ENCODE measurements at regions not wholly inside any gene's neighbourhood (a gene's known extent, or its start where the extent isn't known, plus 50 kb on each side); places are given as distances from the start of the nearest gene placed in this dataset.

- TF ChIP-seq, protein P1, sequence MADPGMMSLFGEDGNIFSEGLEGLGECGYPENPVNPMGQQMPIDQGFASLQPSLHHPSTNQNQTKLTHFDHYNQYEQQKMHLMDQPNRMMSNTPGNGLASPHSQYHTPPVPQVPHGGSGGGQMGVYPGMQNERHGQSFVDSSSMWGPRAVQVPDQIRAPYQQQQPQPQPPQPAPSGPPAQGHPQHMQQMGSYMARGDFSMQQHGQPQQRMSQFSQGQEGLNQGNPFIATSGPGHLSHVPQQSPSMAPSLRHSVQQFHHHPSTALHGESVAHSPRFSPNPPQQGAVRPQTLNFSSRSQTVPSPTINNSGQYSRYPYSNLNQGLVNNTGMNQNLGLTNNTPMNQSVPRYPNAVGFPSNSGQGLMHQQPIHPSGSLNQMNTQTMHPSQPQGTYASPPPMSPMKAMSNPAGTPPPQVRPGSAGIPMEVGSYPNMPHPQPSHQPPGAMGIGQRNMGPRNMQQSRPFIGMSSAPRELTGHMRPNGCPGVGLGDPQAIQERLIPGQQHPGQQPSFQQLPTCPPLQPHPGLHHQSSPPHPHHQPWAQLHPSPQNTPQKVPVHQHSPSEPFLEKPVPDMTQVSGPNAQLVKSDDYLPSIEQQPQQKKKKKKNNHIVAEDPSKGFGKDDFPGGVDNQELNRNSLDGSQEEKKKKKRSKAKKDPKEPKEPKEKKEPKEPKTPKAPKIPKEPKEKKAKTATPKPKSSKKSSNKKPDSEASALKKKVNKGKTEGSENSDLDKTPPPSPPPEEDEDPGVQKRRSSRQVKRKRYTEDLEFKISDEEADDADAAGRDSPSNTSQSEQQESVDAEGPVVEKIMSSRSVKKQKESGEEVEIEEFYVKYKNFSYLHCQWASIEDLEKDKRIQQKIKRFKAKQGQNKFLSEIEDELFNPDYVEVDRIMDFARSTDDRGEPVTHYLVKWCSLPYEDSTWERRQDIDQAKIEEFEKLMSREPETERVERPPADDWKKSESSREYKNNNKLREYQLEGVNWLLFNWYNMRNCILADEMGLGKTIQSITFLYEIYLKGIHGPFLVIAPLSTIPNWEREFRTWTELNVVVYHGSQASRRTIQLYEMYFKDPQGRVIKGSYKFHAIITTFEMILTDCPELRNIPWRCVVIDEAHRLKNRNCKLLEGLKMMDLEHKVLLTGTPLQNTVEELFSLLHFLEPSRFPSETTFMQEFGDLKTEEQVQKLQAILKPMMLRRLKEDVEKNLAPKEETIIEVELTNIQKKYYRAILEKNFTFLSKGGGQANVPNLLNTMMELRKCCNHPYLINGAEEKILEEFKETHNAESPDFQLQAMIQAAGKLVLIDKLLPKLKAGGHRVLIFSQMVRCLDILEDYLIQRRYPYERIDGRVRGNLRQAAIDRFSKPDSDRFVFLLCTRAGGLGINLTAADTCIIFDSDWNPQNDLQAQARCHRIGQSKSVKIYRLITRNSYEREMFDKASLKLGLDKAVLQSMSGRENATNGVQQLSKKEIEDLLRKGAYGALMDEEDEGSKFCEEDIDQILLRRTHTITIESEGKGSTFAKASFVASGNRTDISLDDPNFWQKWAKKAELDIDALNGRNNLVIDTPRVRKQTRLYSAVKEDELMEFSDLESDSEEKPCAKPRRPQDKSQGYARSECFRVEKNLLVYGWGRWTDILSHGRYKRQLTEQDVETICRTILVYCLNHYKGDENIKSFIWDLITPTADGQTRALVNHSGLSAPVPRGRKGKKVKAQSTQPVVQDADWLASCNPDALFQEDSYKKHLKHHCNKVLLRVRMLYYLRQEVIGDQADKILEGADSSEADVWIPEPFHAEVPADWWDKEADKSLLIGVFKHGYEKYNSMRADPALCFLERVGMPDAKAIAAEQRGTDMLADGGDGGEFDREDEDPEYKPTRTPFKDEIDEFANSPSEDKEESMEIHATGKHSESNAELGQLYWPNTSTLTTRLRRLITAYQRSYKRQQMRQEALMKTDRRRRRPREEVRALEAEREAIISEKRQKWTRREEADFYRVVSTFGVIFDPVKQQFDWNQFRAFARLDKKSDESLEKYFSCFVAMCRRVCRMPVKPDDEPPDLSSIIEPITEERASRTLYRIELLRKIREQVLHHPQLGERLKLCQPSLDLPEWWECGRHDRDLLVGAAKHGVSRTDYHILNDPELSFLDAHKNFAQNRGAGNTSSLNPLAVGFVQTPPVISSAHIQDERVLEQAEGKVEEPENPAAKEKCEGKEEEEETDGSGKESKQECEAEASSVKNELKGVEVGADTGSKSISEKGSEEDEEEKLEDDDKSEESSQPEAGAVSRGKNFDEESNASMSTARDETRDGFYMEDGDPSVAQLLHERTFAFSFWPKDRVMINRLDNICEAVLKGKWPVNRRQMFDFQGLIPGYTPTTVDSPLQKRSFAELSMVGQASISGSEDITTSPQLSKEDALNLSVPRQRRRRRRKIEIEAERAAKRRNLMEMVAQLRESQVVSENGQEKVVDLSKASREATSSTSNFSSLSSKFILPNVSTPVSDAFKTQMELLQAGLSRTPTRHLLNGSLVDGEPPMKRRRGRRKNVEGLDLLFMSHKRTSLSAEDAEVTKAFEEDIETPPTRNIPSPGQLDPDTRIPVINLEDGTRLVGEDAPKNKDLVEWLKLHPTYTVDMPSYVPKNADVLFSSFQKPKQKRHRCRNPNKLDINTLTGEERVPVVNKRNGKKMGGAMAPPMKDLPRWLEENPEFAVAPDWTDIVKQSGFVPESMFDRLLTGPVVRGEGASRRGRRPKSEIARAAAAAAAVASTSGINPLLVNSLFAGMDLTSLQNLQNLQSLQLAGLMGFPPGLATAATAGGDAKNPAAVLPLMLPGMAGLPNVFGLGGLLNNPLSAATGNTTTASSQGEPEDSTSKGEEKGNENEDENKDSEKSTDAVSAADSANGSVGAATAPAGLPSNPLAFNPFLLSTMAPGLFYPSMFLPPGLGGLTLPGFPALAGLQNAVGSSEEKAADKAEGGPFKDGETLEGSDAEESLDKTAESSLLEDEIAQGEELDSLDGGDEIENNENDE (IDR thresholded peaks at IDR 0.05; ENCODE audit: insufficient replicate concordance, low read length): no peak
- TF ChIP-seq RXRA (IDR thresholded peaks at IDR 0.05; ENCODE audit: insufficient read depth, low read depth, low read length) (no peak), POU5F1 (IDR thresholded peaks at IDR 0.05; ENCODE audit: low read depth, low read length) (no peak)
These were observed 318.3 kb downstream of the HACE1 start (continued) for GRCh38 chr6:104541411-104541810.

All from H1 (cell line).